Thyroid gland (tissue), 4 donors: ENCODE measurements at regions not wholly inside any gene's neighbourhood (a gene's known extent, or its start where the extent isn't known, plus 50 kb on each side); places are given as distances from the start of the nearest gene placed in this dataset.

Source experiments
- DNase-seq, 2 donors: peaks; one replicate each; pipeline ENCODE4 v3.0.0-alpha.2; 2019
- H3K27ac ChIP-seq, 3 donors: fragments of 200-600 bp; sonication (generic); 1 replicate in 2 of 3; 2 replicates in 1 of 3; pipeline ENCODE4 v1.5.1; 2016 to 2019; ENCODE audit warnings: mild to moderate bottlenecking in 1 of 3, moderate library complexity in 1 of 3
- H3K27me3 ChIP-seq: fragments of 200-600 bp; sonication (generic); one replicate; pipeline ENCODE4 v1.5.1; 2019
- H3K36me3 ChIP-seq, 2 donors: fragments of 200-600 bp; sonication (generic); one replicate each; pipeline ENCODE4 v1.5.1; 2016 to 2019
- H3K4me1 ChIP-seq, 2 donors: fragments of 200-600 bp; sonication (generic); one replicate each; pipeline ENCODE4 v1.5.1; 2017 to 2019
- H3K4me3 ChIP-seq, 3 donors: fragments of 200-600 bp; sonication (generic); replicated peaks in 1 of 3; 1 replicate in 2 of 3; 2 replicates in 1 of 3; pipeline ENCODE4 v1.5.1; 2016; ENCODE audit warnings: mild to moderate bottlenecking in 1 of 3
- H3K9me3 ChIP-seq: fragments of 200-600 bp; sonication (generic); one replicate; pipeline ENCODE4 v1.5.1; 2017
- POLR2A ChIP-seq, 2 donors: fragments of 450-650 bp; IDR thresholded peaks; one replicate each; pipeline ENCODE4 v1.6.1; 2017; ENCODE audit warnings: antibody characterized with exemption in 2 of 2, mild to moderate bottlenecking in 2 of 2, moderate library complexity in 1 of 2
- WGBS, 2 donors: methylation state at CpG; one replicate each; pipeline ENCODE4 v1.1.5; 2017; 5-methylcytosine and 5-hydroxymethylcytosine counted together
- intact Hi-C: fragments of 100-400 bp; cut with DNase I; formaldehyde crosslinking; loops from one replicate; pipeline ENCODE4 v1.15.1; 2023
- TF ChIP-seq, protein P1 (sequence below), 6 experiments: fragments of 200-600 bp in 3 of 6; fragments of 450-650 bp in 3 of 6; sonication (generic) in 3 of 6; IDR thresholded peaks; one replicate each; pipeline ENCODE4 v1.5.1; 2016 to 2019; ENCODE audit warnings: antibody characterized with exemption in 6 of 6, mild to moderate bottlenecking in 2 of 6, inconsistent platforms in 1 of 6, moderate library complexity in 1 of 6

DNA sequence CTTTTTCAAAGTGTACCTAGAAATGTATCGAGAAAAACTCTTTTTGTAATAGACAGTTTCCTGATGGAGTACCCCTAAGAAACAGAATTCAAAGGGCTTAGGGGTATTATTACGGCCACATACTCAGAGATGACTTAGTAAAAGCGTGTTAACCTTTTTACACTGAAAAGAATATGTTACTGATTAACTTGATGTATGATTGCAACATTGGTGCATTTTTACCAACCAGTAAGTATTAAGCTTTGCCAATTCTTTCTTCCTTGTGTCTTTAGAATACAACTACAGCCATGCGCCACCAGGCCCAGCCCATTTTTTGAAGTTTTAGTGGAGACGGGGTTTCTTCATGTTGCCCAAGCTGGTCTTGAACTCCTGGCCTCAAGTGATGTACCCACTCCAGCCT, 1997.0 kb upstream of the LRRTM1 start:
- TF ChIP-seq POLR2A (IDR thresholded peaks at IDR 0.05), result no peak
- TF ChIP-seq, protein P1, sequence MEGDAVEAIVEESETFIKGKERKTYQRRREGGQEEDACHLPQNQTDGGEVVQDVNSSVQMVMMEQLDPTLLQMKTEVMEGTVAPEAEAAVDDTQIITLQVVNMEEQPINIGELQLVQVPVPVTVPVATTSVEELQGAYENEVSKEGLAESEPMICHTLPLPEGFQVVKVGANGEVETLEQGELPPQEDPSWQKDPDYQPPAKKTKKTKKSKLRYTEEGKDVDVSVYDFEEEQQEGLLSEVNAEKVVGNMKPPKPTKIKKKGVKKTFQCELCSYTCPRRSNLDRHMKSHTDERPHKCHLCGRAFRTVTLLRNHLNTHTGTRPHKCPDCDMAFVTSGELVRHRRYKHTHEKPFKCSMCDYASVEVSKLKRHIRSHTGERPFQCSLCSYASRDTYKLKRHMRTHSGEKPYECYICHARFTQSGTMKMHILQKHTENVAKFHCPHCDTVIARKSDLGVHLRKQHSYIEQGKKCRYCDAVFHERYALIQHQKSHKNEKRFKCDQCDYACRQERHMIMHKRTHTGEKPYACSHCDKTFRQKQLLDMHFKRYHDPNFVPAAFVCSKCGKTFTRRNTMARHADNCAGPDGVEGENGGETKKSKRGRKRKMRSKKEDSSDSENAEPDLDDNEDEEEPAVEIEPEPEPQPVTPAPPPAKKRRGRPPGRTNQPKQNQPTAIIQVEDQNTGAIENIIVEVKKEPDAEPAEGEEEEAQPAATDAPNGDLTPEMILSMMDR (IDR thresholded peaks at IDR 0.05), result no peak
- no peaks in the 10 kb centered on the region for H3K9me3 ChIP-seq

DNA sequence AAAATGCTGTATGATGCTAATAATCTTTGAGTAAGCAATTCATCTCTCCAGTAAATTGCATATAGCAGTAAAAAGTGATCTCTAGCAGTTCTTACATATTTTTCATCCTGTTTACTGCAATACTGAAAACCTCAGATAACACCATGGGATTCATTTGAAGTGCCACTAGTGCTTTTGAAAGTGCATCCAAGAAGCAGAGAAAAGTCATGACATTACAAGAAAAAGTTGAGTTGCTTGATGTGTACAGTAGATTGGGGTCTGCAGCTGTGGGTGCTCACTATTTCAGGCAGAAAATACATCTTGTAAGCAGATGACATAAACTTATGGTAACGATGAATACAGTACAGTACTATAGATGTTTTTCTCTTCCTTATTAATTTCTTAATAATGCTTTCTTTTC, 1984.9 kb upstream of the LRRTM1 start:
- TF ChIP-seq, protein P1 (IDR thresholded peaks at IDR 0.05), result no peak
- TF ChIP-seq POLR2A (IDR thresholded peaks at IDR 0.05), result no peak
- H3K36me3 ChIP-seq, result no peaks in the 10 kb centered on the region
- no peaks in the 10 kb centered on the region for H3K9me3 ChIP-seq
- no peak overlapping the region for H3K27ac ChIP-seq
- no peak for DNase-seq
- no peaks in the 10 kb centered on the region for H3K27me3 ChIP-seq
- no peaks in the 10 kb centered on the region for H3K4me1 ChIP-seq
- no peak overlapping the region for H3K4me3 ChIP-seq
- WGBS, 2 donors, result 90 to 94% methylated on average over 1 of the region's 1 CpG
- intact Hi-C loops, result no loop called here

More for the DNA sequence above, 1997.0 kb upstream of the LRRTM1 start:
- no peaks in the 10 kb centered on the region for H3K36me3 ChIP-seq
- no peak overlapping the region for H3K4me3 ChIP-seq
- no peak for DNase-seq
- WGBS, 2 donors, result 89 to 92% methylated on average over 5 of the region's 5 CpGs
- H3K27me3 ChIP-seq, result no peaks in the 10 kb centered on the region
- H3K27ac ChIP-seq, result no peak overlapping the region
- no peaks in the 10 kb centered on the region for H3K4me1 ChIP-seq
- intact Hi-C loops, result no loop called here

DNA sequence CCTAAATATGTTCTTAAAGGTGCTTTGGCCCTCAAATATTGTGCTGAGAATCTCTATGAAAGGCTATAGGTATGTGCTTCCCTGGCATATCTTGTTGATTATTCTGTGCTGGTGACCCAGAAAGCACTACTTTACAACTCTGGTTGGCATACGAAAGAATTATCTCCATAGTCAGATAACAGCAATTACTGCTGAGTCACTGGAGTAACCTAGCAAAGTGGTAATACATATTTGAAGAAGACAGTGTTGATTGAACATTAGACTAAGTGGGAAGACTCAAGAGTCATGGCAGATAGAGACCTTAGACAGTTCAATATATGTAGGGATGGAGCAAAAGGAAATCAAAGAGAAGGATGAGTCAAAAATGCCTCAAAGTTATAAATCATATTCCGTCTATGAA, 1978.5 kb upstream of the LRRTM1 start:
- 91 to 97% methylated on average over 2 of the region's 2 CpGs for WGBS, 2 donors
- H3K4me3 ChIP-seq, result no peak overlapping the region
- intact Hi-C loops, result no loop called here
- TF ChIP-seq POLR2A (IDR thresholded peaks at IDR 0.05), result no peak
- TF ChIP-seq, protein P1 (IDR thresholded peaks at IDR 0.05), result no peak
- H3K4me1 ChIP-seq, result no peaks in the 10 kb centered on the region
- H3K9me3 ChIP-seq, result no peaks in the 10 kb centered on the region
- no peak for DNase-seq
- H3K27me3 ChIP-seq, result no peaks in the 10 kb centered on the region
- H3K36me3 ChIP-seq, result no peaks in the 10 kb centered on the region
- no peak overlapping the region for H3K27ac ChIP-seq

DNA sequence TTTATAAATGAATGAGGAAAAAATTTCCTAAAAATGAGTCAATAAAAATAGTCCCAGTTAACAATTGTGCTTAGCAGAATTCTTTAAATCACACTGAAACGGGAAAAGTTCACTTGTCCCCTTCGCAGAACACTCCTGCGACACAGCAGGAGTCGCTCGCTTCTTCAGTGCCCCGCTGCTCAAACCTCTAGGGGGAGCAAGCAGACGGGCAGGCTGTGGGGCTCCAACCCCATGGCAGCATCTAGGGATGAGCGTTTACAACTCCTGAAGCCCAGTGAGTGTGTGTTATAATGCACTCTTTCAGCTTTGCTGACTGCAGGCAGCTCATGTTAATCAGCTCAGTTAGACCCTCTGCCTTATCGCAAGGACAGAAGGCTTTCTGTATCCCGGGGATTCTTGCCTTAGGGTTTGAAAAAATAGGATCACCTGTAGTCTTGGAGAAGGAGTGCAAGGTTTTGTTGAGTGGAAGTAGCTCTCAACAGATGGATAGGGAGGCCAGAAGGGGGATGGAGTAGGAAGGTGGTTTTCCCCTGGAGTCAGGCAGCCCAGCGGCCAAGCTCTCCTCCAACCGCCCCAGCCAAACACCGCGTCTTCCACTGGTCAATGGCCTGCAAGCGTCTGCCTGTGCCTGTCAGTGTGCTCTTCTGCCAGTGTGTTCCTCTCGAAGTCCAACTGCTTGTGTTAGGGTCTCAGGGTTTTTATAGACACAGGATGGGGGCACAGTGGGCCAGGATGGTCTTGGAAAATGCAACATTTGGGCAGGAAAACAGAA, 1977.7 kb upstream of the LRRTM1 start:
- no peak for TF ChIP-seq POLR2A (IDR thresholded peaks at IDR 0.05)
- TF ChIP-seq, protein P1 (IDR thresholded peaks at IDR 0.05), result no peak
- Histone ChIP-seq H3K27me3 (no peaks in the 10 kb centered on the region), H3K4me1 (no peaks in the 10 kb centered on the region), H3K4me3 (no peak overlapping the region), H3K27ac (no peak overlapping the region), H3K36me3 (no peaks in the 10 kb centered on the region), H3K9me3 (no peaks in the 10 kb centered on the region)
- DNase-seq, result no peak
- intact Hi-C loops, result no loop called here
- 66 to 67% methylated on average over 16 of the region's 16 CpGs for WGBS, 2 donors

DNA sequence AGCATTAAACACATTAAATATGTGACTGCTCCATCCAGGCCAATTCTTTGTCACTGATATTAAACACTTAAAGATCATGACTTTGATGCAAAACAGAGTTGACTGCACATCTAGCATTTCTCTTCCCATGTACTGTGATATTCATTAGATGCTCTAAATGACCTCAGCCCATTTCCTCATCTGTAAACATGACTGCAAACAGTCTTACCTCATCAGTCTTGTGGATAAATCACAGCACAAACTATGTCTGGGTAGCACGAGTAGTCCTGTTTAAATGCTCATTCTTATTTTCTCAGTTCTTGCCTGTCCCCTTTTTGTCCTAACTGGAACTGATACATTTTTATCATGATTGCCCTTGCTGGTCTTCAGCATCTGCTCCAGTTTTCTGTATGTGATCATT, 1974.8 kb upstream of the LRRTM1 start:
- Histone ChIP-seq H3K27me3 (no peaks in the 10 kb centered on the region), H3K4me3 (no peak overlapping the region), H3K36me3 (no peaks in the 10 kb centered on the region), H3K9me3 (no peaks in the 10 kb centered on the region), H3K4me1 (no peaks in the 10 kb centered on the region), H3K27ac (no peak overlapping the region)
- TF ChIP-seq, protein P1 (IDR thresholded peaks at IDR 0.05), result no peak
- no peak for TF ChIP-seq POLR2A (IDR thresholded peaks at IDR 0.05)
- WGBS, 2 donors, result 76 to 86% methylated on average over 1 of the region's 1 CpG
- intact Hi-C loops, result no loop called here
- no peak for DNase-seq
